ENCODE measurements at regions not wholly inside any gene's neighbourhood (a gene's known extent, or its start where the extent isn't known, plus 50 kb on each side); places are given as distances from the start of the nearest gene placed in this dataset.

- no peak for DNase-seq
These were observed 160.0 kb downstream of the CBLN1 start for GRCh38 chr16:49121636-49122035.

- no peak for DNase-seq
These were observed 161.0 kb downstream of the CBLN1 start for GRCh38 chr16:49120631-49121030.

GRCh38 chr16:49116873-49117272 is 164.8 kb downstream of the CBLN1 start:
- no peak for DNase-seq

GRCh38 chr16:49115956-49116355 is 165.7 kb downstream of the CBLN1 start:
- DNase-seq: no peak

GRCh38 chr16:49112754-49113153 is 168.9 kb downstream of the CBLN1 start:
- no peak for DNase-seq

- DNase-seq: no peak
These were observed 170.3 kb downstream of the CBLN1 start for GRCh38 chr16:49111351-49111750.

GRCh38 chr16:49108611-49109010 is 173.0 kb downstream of the CBLN1 start:
- DNase-seq: no peak

- DNase-seq: no peak
These were observed 178.3 kb downstream of the CBLN1 start for GRCh38 chr16:49103298-49103697.

- no peak for DNase-seq
These were observed 179.6 kb downstream of the CBLN1 start for GRCh38 chr16:49101997-49102396.

- DNase-seq: no peak
These were observed 181.3 kb downstream of the CBLN1 start for GRCh38 chr16:49100366-49100765.

- no peak for DNase-seq
These were observed 183.7 kb downstream of the CBLN1 start for GRCh38 chr16:49097964-49098363.

GRCh38 chr16:49096176-49096945 is 185.3 kb downstream of the CBLN1 start:
- no peak for DNase-seq

GRCh38 chr16:49095539-49095938 is 186.1 kb downstream of the CBLN1 start:
- DNase-seq: no peak

- no peak for DNase-seq
These were observed 187.2 kb downstream of the CBLN1 start for GRCh38 chr16:49094471-49094870.

- DNase-seq: no peak
These were observed 187.7 kb downstream of the CBLN1 start for GRCh38 chr16:49093939-49094338.

GRCh38 chr16:49092704-49093103 is 188.9 kb downstream of the CBLN1 start:
- no peak for DNase-seq

GRCh38 chr16:49089533-49089932 is 192.1 kb downstream of the CBLN1 start:
- no peak for DNase-seq

- DNase-seq: no peak
These were observed 192.6 kb downstream of the CBLN1 start for GRCh38 chr16:49089039-49089438.

GRCh38 chr16:49085686-49086085 is 196.0 kb downstream of the CBLN1 start:
- DNase-seq: no peak

- DNase-seq: no peak
These were observed 196.8 kb downstream of the CBLN1 start for GRCh38 chr16:49084628-49085390.

GRCh38 chr16:49081554-49081953 is 200.1 kb downstream of the CBLN1 start:
- DNase-seq: no peak

GRCh38 chr16:49081086-49081485 is 200.6 kb downstream of the CBLN1 start:
- DNase-seq: no peak

GRCh38 chr16:49078571-49078970 is 203.1 kb downstream of the CBLN1 start:
- no peak for DNase-seq

GRCh38 chr16:49078104-49078503 is 203.5 kb downstream of the CBLN1 start:
- no peak for DNase-seq
